ENCODE measurements at regions not wholly inside any gene's neighbourhood (a gene's known extent, or its start where the extent isn't known, plus 50 kb on each side); places are given as distances from the start of the nearest gene placed in this dataset.

- TF ChIP-seq CTCF (IDR thresholded peaks at IDR 0.05) (no peak), ZFX (IDR thresholded peaks at IDR 0.05; ENCODE audit: borderline replicate concordance) (no peak)
- H3K27ac ChIP-seq, result no peak overlapping the region
Observed at GRCh38 chr5:96260009-96260408, 173.0 kb downstream of the PCSK1 start.

GRCh38 chr5:96259151-96259772 is 173.8 kb downstream of the PCSK1 start:
- no peak for TF ChIP-seq CTCF (IDR thresholded peaks at IDR 0.05)
- TF ChIP-seq ZFX (IDR thresholded peaks at IDR 0.05; ENCODE audit: borderline replicate concordance), result no peak
- H3K27ac ChIP-seq, result no peak overlapping the region

- H3K27ac ChIP-seq, result no peak overlapping the region
- TF ChIP-seq ZFX (IDR thresholded peaks at IDR 0.05; ENCODE audit: borderline replicate concordance) (no peak), CTCF (IDR thresholded peaks at IDR 0.05) (no peak)
Observed at GRCh38 chr5:96258692-96259091, 174.4 kb downstream of the PCSK1 start.

GRCh38 chr5:96257904-96258303 is 175.1 kb downstream of the PCSK1 start:
- TF ChIP-seq ZFX (IDR thresholded peaks at IDR 0.05; ENCODE audit: borderline replicate concordance), result no peak
- TF ChIP-seq CTCF (IDR thresholded peaks at IDR 0.05), result no peak
- H3K27ac ChIP-seq, result no peak overlapping the region

- TF ChIP-seq ZFX (IDR thresholded peaks at IDR 0.05; ENCODE audit: borderline replicate concordance) (no peak), CTCF (IDR thresholded peaks at IDR 0.05) (peak; percentile 13)
Observed at GRCh38 chr5:96256795-96257470, 176.1 kb downstream of the PCSK1 start.

DNA sequence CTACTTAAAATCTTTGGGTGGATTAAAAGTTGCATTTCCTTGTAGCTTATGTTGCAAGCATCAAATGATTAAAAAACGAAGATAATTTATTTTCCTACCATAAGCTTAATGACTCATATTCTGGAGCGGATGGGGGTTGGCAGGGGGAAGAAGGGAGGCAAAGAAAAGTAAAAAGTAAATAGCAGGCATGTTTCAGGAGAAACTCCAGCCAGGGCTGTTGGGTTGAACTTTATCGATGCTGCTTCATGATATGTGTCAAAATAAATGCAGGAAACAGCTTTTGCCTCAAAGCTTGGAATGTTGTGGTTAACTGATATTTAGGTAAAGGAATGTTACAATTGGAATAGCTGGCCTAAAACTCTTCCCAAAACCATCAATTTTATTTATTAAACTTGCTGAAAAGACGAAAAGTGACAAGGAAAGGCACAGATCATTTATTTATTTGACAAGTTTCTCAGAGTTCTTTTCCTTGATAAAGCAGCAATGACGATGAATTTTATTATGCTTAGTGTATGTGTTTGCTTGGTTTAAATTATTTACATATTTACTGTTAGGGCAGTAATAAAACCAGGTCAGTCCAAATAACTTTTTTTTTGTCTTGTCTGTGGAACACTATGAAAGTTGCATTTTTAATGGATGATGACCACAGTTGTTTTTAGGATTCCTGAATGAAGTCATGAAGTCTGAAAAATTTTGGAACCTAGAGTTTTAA is 177.9 kb downstream of the PCSK1 start:
- TF ChIP-seq CTCF (IDR thresholded peaks at IDR 0.05) (no peak), ZFX (IDR thresholded peaks at IDR 0.05; ENCODE audit: borderline replicate concordance) (no peak)
- peak overlapping the region; percentile 49 for H3K27ac ChIP-seq

More at GRCh38 chr5:96256795-96257470, 176.1 kb downstream of the PCSK1 start:
- H3K27ac ChIP-seq, result no peak overlapping the region

DNA sequence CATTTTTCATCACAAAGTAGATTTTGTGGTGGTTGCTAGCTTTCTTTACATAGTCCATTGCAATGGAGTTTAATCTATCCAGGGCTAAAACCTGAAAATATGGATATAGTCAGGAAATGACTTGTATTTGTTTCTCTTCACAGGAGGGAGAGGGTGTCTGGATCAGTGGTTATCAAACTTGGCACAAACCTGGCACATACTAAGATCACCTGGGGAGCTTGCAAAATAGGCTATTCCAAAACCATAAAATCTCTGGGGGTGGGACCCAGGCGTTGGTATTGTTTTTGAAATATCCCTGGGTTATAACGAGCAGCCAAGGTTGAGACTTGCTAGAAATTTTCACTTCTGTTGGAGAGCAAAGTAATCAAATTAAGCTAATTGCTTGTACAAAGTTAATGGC is 179.9 kb downstream of the PCSK1 start:
- no peak overlapping the region for H3K27ac ChIP-seq
- TF ChIP-seq CTCF (IDR thresholded peaks at IDR 0.05), result no peak
- no peak for TF ChIP-seq ZFX (IDR thresholded peaks at IDR 0.05; ENCODE audit: borderline replicate concordance)
